Central memory CD8-positive, alpha-beta T cell (primary cell): ENCODE measurements at regions not wholly inside any gene's neighbourhood (a gene's known extent, or its start where the extent isn't known, plus 50 kb on each side); places are given as distances from the start of the nearest gene placed in this dataset.

ENCODE experiments used
- ATAC-seq: fragments of 150-1000 bp; cut with Tn5 transposase; replicated peaks from 2 replicates; pipeline ENCODE4 v1.10.0; 2022; ENCODE audit warnings: mild to moderate bottlenecking, moderate FRiP score, moderate number of reproducible peaks; ENCODE audit not compliant: poor library complexity, severe bottlenecking; ENCODE audit errors: extremely low read depth
- DNase-seq, 2 donors: peaks; one replicate each; pipeline ENCODE4 v3.0.0; 2021; ENCODE audit warnings: low spot score in 2 of 2
- H3K27ac Mint-ChIP-seq: one replicate; pipeline ENCODE4 v1.8.0; 2022; ENCODE audit warnings: low read depth, mild to moderate bottlenecking, moderate library complexity, mixed read lengths
- H3K27me3 Mint-ChIP-seq: one replicate; pipeline ENCODE4 v1.8.0; 2022; ENCODE audit warnings: mixed read lengths
- H3K36me3 Mint-ChIP-seq: one replicate; pipeline ENCODE4 v1.8.0; 2022; ENCODE audit warnings: mild to moderate bottlenecking, moderate library complexity, mixed read lengths; ENCODE audit not compliant: insufficient read depth
- H3K4me1 Mint-ChIP-seq: one replicate; pipeline ENCODE4 v1.8.0; 2022; ENCODE audit warnings: mixed read lengths
- H3K4me3 Mint-ChIP-seq: one replicate; pipeline ENCODE4 v1.8.0; 2022; ENCODE audit warnings: mild to moderate bottlenecking, moderate library complexity, mixed read lengths
- H3K9me3 Mint-ChIP-seq: one replicate; pipeline ENCODE4 v1.8.0; 2022; ENCODE audit warnings: mixed read lengths

DNA sequence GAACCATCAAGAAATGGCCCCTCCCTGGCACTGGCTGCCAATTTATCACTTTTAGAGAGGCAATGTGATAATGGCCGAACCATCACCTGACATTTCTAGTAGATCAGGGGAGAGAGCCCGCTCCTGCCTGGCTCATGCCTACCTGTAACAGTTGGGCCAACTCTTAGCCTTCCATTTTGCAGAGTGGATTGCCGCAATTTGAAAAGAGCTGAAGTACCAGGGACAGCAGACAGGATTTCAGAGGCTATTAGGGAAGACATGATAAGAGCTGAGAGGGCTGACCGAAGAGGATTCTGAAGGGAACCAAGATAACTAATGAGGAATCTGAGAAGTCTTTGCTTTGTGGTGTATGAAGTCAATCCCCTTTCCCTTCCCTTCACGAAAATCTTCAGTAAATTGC lies 121.2 kb upstream of the ANKRD28 start:
- Mint-ChIP-seq H3K27ac (no peak overlapping the region), H3K9me3 (no peaks in the 10 kb centered on the region), H3K4me1 (peaks cover 1% of the 10 kb centered on the region), H3K4me3 (no peak overlapping the region), H3K36me3 (no peaks in the 10 kb centered on the region), H3K27me3 (peaks cover 4% of the 10 kb centered on the region)
- DNase-seq (no peak), ATAC-seq (no peak)

DNA sequence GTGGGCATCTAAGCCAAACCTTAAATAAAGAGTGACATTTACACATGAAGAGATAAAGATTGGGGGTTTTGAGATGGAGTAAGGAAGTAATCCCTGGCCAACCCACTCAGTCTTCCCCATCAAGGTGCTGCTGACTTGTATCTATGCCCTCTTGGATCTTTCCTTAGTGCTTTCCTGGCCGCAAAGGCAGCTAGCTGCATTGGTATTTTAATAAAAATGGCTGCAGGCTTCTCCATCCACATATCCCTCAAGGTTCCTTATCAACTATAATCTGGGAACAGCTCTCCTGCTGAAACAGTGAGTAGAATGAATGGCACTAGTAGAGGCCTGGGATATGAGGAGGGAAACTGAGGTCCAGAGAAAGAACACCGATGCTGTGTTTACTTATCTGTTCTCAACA lies 122.2 kb upstream of the ANKRD28 start:
- H3K4me3 Mint-ChIP-seq, result no peak overlapping the region
- peaks cover 3% of the 10 kb centered on the region for H3K27me3 Mint-ChIP-seq
- DNase-seq, result no peak

DNA sequence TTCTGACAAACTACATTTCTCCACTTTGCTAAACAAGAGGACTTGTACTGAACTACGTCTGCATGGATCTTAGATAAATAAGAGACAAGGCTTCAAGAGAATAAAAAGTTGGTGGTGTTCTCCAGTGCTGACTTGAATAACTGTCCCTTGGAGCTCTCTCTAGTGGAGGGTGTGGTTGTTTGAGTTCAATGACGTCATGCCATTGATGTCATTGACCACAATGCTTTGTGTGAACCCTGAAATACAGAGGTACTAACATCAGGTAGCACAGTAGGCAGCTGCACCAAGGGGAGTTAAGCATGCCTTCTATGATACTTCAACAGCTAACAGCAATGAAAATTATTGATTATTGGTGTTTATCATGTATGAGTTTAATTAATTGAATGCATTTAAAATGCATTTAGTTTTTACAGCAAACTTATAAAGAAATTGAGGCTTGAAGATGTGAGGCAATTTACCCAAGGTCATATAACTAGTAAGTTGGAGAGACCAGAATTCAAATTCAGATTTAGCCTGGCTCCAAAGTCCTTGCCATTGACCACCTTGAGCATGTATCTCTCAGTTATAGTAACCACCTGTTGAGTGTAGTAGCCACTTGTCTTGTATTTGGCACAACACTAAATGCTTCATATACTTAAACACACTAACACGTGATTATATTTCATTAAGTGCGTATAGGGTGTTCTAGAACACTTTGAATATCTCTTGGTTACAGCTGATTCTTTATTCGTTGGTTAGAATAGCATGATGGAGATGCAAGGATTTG lies 126.0 kb upstream of the ANKRD28 start:
- Mint-ChIP-seq H3K36me3 (no peaks in the 10 kb centered on the region), H3K27me3 (peaks cover 10% of the 10 kb centered on the region), H3K9me3 (no peaks in the 10 kb centered on the region), H3K27ac (no peak overlapping the region), H3K4me3 (no peak overlapping the region), H3K4me1 (no peaks in the 10 kb centered on the region)
- DNase-seq (no peak), ATAC-seq (peak; percentile 32)

More for the DNA sequence above, 122.2 kb upstream of the ANKRD28 start:
- no peak overlapping the region for H3K27ac Mint-ChIP-seq
- H3K36me3 Mint-ChIP-seq, result no peaks in the 10 kb centered on the region
- H3K4me1 Mint-ChIP-seq, result no peaks in the 10 kb centered on the region
- ATAC-seq, result no peak
- no peaks in the 10 kb centered on the region for H3K9me3 Mint-ChIP-seq

DNA sequence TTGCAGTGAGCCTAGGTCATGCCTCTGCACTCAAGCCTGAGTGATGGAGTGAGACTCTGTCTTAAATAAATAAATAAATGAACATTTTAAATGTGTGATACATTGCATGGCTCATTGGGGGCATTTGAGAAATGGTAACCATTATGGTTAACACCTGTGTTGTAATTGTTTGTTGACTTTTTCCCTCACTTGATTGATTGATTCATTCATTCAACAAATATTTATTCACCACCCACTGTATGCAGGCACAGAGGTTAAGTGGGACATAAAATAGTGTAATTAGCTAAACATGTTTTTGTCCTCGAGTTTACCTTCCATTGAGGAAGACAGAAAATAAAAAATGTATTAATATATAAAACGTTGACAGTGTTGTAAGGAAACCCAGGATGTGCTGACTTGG lies 127.1 kb upstream of the ANKRD28 start:
- Mint-ChIP-seq H3K4me1 (no peaks in the 10 kb centered on the region), H3K4me3 (no peak overlapping the region), H3K36me3 (no peaks in the 10 kb centered on the region), H3K9me3 (no peaks in the 10 kb centered on the region), H3K27me3 (peaks cover 10% of the 10 kb centered on the region), H3K27ac (no peak overlapping the region)
- ATAC-seq (no peak), DNase-seq (no peak)

DNA sequence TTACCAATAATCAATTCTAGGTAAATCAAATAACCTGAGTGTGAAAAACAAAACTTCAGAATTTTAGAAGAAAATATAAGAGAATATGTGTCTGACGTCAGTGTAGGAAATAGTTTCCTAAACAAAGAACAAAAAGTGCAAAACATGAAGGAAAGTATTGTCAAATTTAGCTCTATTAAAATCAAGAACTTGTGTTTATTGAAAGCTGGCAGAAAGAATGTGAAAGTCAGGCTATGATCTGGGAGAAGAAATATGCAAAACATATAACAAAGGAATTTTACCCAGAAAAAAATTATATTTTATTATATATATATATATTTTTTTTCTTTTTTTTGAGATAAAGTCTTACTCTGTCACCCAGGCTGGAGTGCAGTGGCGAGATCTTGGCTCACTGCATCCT lies 129.1 kb upstream of the ANKRD28 start:
- Mint-ChIP-seq H3K4me1 (no peaks in the 10 kb centered on the region), H3K36me3 (no peaks in the 10 kb centered on the region), H3K27ac (no peak overlapping the region), H3K27me3 (peaks cover 10% of the 10 kb centered on the region), H3K4me3 (no peak overlapping the region), H3K9me3 (no peaks in the 10 kb centered on the region)
- ATAC-seq (no peak), DNase-seq (no peak)

DNA sequence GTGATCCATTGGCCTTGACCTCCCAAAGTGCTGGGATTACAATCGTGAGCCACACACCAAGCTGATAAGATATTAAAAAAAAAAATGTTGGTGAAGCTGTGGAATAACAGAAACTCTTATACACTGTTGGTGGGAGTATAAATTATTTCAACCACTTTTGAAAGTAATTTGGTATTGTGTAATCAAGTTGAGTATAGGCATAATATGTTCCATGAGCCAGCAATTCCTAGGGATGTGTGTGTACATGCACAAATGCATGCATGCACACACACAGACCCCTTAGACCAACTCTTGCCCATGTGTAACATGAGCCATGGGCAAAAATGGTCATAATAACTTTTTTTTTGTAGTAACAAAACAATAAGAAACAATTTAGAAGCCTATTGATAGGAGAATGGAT lies 130.2 kb upstream of the ANKRD28 start:
- Mint-ChIP-seq H3K36me3 (no peaks in the 10 kb centered on the region), H3K4me3 (no peak overlapping the region), H3K27me3 (peaks cover 10% of the 10 kb centered on the region), H3K4me1 (no peaks in the 10 kb centered on the region), H3K27ac (no peak overlapping the region), H3K9me3 (no peaks in the 10 kb centered on the region)
- DNase-seq (no peak), ATAC-seq (no peak)

DNA sequence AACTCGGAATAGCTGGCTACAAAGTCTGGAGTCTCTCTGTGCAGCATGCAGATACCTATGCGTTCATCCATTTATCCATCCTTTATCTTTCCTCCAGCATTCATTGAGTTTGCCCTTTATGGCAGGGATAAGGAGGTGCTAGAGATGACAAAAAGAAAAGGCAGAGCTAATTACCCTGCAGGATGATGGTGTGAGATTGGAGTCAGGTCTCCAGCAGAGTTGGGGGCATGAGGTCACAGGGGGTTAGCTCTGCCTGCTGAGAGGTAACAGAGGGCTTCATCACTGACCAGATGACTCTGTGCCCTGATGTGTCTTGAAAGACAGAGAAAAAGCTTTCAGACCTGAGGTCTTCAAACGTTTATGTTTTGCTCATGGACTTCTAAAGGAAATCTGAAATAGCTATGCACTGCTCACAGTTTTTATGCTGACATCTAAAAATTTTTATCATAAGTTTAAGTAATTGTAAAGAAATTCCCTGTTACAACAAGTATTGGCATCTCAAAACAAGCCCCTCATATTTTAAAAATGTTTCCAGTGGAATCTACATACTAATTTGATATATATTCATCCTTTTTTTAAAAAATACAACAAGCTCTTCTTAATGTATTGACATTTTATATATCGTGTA lies 132.3 kb upstream of the ANKRD28 start:
- Mint-ChIP-seq H3K36me3 (no peaks in the 10 kb centered on the region), H3K27me3 (peaks cover 6% of the 10 kb centered on the region), H3K4me3 (no peak overlapping the region), H3K4me1 (no peaks in the 10 kb centered on the region), H3K9me3 (no peaks in the 10 kb centered on the region), H3K27ac (no peak overlapping the region)
- ATAC-seq, result no peak
- DNase-seq, result no peak

DNA sequence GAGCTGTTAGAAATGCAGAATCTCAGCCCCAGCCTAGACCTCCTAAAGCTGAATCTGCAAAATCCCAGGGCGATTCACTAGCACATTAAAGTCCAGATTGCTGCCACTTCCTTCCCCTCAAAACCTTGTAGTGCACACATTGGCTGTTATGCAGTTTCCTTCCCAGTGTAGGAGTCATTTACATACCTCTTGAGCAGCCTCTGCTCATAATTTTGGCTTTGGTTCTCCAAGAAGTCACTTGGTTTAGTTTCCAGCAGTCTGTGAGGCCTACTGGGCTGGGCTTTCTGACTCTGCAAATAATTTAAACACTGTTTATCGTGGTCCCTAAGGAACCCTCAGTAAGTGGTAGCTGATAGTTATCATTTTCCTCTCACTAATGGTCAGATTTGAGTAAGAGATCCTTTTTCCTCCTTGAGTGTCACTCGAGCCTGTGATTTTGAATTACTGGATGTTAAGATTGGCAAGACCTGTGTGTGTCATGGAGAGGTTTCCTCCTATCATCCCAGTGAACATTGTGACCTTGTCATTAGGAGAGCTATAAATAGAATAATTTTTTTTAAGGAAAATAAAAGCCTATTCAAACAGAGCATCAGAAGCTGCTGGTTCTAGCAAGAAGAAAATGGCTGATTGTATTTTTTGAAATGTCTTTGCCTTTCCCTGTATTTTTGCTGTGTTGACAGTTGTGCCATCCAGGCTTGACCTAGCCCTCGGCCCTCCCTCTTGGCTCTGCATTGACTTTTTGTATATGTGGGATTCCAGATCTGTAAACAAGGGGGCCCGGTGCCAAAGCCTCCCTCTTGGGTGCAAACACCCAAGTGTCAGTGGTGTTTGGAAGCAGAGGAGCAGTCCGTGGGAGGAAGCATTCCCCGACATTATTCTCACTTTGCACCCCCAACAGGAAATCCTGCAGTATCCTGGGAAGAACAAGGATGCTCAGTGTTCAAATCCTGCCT lies 134.8 kb upstream of the ANKRD28 start:
- H3K4me1 Mint-ChIP-seq, result no peaks in the 10 kb centered on the region
- no peaks in the 10 kb centered on the region for H3K9me3 Mint-ChIP-seq
- DNase-seq (no peak), ATAC-seq (no peak)
- H3K36me3 Mint-ChIP-seq, result peaks cover 2% of the 10 kb centered on the region
- no peak overlapping the region for H3K27ac Mint-ChIP-seq
- H3K4me3 Mint-ChIP-seq, result no peak overlapping the region
- peaks cover 21% of the 10 kb centered on the region for H3K27me3 Mint-ChIP-seq

DNA sequence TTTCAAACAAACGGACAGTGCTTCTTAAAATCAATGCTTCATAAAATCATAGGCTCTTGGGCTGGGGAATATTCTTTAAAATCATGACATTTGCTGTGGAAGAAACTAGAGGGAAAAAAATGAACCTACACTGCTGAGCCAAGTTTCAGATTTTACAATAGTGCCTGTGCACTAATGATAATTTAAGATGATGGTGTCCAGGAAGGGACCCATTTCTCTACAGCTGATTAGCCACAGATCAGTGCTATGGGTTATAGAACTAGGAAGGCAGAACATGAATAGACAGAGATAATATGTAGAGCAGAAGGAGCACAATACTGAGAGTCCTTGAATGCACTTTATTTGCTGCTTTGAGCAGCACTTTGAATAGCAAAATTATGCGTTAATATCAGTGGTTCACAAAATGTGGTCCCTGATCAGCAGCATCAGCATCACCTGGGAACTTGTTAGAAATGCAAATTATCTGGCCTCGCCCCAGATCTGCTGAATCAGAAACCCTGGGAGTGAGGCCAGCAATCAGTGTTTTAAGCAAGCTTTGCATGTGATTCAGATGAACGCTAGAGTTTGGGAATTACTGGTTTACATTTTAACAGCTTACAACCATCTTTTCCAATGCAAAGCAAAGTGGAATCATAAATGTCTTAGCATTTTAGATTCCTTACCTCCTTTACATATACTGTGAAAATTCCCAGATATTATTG lies 135.8 kb upstream of the ANKRD28 start:
- Mint-ChIP-seq H3K36me3 (peaks cover 2% of the 10 kb centered on the region), H3K9me3 (no peaks in the 10 kb centered on the region), H3K27me3 (peaks cover 21% of the 10 kb centered on the region), H3K27ac (no peak overlapping the region), H3K4me1 (no peaks in the 10 kb centered on the region), H3K4me3 (no peak overlapping the region)
- DNase-seq (no peak), ATAC-seq (no peak)

DNA sequence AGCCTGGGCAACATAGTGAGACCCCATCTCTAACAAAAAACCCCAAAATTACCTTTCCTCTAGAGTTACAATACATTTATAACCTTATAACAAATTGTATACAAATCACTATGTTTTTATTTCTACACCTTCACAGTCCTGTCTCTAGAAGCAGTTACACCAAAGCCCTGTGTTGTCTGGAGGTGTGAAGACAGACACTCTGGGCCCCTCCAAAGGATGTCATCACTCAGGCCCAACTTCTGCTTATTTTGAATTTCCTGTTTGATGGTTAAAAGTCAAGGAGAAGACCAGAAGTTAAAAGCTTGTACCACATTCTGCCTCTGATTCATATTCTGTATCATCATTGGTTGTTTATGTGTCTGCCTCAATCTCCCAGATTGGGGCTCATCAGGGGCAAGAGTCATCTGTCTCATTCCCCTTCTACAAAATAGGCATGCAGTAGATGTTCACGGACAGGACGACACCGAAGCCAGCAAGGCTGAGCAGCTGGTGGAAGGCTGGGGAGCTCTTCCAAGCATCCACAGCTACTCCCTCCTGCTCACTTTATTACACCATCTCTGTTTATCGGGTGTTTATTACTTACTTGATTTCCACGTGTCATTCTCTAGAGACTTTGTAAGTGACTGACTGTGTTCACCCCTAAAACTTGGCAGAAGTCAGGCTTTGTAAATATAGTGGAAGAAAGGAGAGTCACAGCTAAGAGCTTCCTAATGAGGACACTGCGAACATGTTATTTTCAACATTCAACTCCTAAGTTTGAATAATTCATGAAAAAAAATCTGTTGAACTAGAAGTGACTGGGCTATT lies 136.8 kb upstream of the ANKRD28 start:
- Mint-ChIP-seq H3K27ac (no peak overlapping the region), H3K9me3 (no peaks in the 10 kb centered on the region), H3K27me3 (peaks cover 27% of the 10 kb centered on the region), H3K4me1 (no peaks in the 10 kb centered on the region), H3K36me3 (peaks cover 2% of the 10 kb centered on the region), H3K4me3 (no peak overlapping the region)
- no peak for DNase-seq
- ATAC-seq, result no peak

DNA sequence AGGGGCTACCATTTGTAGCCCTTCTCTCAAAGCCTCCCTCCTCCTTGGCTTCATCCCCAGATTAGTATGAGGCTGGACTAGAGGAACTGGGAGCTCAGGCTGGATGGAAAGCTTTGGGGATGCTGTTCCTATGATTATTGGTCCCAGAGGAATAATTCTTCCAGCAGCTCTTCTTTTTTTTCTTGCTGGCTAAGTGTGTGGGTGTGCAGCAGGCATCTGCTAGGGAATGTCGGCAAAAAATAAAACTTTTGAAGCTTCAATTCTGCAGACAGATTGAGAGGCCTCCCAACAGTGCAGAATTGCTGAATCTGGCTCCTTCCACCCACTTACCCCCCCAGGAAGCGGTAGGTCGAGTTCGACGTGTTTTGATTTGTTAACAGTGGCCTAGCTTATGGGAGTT lies 138.5 kb upstream of the ANKRD28 start:
- H3K9me3 Mint-ChIP-seq, result no peaks in the 10 kb centered on the region
- no peak for DNase-seq
- peaks cover 2% of the 10 kb centered on the region for H3K36me3 Mint-ChIP-seq
- H3K27ac Mint-ChIP-seq, result no peak overlapping the region
- no peak for ATAC-seq
- H3K4me1 Mint-ChIP-seq, result no peaks in the 10 kb centered on the region
- H3K4me3 Mint-ChIP-seq, result no peak overlapping the region
- peaks cover 43% of the 10 kb centered on the region for H3K27me3 Mint-ChIP-seq

DNA sequence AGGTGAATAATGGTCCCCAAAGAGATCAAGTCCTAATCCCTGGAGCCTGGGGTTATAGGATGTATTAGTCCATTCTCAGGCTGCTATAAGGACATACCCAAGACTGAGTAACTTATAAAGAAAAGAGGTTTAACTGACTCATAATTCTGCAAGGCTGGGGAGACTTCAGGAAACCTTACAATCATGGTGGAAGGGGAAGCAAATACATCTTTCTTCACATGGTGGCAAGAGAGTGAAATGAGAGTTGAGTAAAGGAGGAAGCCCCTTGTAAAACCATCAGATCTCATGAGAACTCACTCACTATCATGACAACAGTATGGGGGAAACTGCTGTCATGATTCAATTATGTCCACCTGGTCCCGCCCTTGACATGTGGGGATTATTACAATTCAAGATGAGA lies 142.9 kb upstream of the ANKRD28 start:
- Mint-ChIP-seq H3K27ac (no peak overlapping the region), H3K9me3 (no peaks in the 10 kb centered on the region), H3K4me3 (no peak overlapping the region), H3K27me3 (peaks cover 48% of the 10 kb centered on the region), H3K36me3 (peaks cover 5% of the 10 kb centered on the region), H3K4me1 (no peaks in the 10 kb centered on the region)
- ATAC-seq (no peak), DNase-seq (no peak)
